ENCODE measurements at regions not wholly inside any gene's neighbourhood (a gene's known extent, or its start where the extent isn't known, plus 50 kb on each side); places are given as distances from the start of the nearest gene placed in this dataset.

DNA sequence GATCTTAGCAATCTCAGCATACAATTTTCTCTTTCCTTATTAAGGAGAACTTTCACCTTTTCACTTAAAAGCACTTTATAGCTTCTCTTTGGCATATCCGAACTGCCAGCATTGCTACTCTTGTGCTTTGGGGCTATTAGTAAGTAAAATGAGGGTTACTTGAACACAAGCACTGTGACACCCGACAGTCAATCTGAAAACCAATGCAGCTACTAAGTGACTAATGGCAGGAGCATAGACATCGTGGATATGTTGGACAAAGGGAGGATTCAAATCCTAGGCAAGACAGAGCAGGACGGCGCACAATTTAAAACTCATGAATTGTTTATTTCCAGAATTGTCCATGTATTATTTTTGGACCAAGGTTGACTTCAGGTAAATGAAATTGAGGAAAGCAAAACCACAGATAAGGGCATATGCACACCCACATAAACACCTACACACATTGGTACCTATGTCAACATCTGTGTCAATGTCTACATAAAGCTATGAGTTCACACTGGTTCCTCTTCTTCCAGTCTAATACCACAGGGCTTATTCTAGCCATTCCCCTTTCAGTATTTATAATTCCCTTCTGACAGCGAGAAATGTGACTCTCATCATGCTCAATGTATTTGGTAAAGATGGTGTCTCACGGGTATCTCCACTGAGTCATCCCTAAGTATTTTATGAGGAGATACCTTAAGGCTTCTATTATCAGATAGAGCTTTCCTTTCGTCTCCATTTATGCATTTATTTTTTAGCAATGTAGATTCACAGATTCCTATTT, 75.3 kb upstream of the RALGPS2 start:
- no peaks in the 10 kb centered on the region for H3K27me3 ChIP-seq (ENCODE audit: insufficient read depth, low read length)
- H3K4me1 ChIP-seq (ENCODE audit: control insufficient read depth in 1 of 2, insufficient read depth in 2 of 2, low read length in 2 of 2): peaks cover 0 to 14% of the 10 kb centered on the region in 2 experiments; a peak in 2 of 4 replicates
- no TSS peak for BruUV-seq (replicated peaks)
- no peak for DNase-seq (ENCODE audit: low read depth, low spot score)
- RAD21 ChIA-PET (ENCODE audit: low non-redundant PET in 1 of 2, low total read pairs in 2 of 2, uncharacterized antibody in 2 of 2, unreplicated experiment in 2 of 2): no interaction called here
- no peak overlapping the region for H3K27ac ChIP-seq (ENCODE audit: low read depth, low read length)
- POLR2A ChIA-PET: no interaction called here
- CTCF ChIA-PET: no interaction called here
- no peaks in the 10 kb centered on the region for H3K79me2 ChIP-seq (ENCODE audit: insufficient read depth, low read length)
- no peaks in the 10 kb centered on the region for H4K20me1 ChIP-seq (ENCODE audit: insufficient read depth)
- no peaks in the 10 kb centered on the region for H3K9me2 ChIP-seq (ENCODE audit: insufficient read depth)
- H3K9me3 ChIP-seq (ENCODE audit: control insufficient read depth in 1 of 2, insufficient read depth in 1 of 2, low read depth in 1 of 2, low read length in 2 of 2): no peaks in the 10 kb centered on the region
- no peak for TF ChIP-seq SIN3A (IDR thresholded peaks at IDR 0.05; ENCODE audit: low read depth)
- no peak for TF ChIP-seq ELF1 (IDR thresholded peaks at IDR 0.05; ENCODE audit: borderline replicate concordance, low read depth)
- no peak for TF ChIP-seq REST (IDR thresholded peaks at IDR 0.05; ENCODE audit: low read depth)
- TF ChIP-seq CEBPB (IDR thresholded peaks at IDR 0.05; ENCODE audit: low read depth): no peak
- TF ChIP-seq JUND (IDR thresholded peaks at IDR 0.05): no peak
- TF ChIP-seq EZH2 (IDR thresholded peaks at IDR 0.05): no peak
- no peak for TF ChIP-seq EZH2phosphoT487 (IDR thresholded peaks at IDR 0.05; ENCODE audit: borderline replicate concordance)
- TF ChIP-seq, protein P1, sequence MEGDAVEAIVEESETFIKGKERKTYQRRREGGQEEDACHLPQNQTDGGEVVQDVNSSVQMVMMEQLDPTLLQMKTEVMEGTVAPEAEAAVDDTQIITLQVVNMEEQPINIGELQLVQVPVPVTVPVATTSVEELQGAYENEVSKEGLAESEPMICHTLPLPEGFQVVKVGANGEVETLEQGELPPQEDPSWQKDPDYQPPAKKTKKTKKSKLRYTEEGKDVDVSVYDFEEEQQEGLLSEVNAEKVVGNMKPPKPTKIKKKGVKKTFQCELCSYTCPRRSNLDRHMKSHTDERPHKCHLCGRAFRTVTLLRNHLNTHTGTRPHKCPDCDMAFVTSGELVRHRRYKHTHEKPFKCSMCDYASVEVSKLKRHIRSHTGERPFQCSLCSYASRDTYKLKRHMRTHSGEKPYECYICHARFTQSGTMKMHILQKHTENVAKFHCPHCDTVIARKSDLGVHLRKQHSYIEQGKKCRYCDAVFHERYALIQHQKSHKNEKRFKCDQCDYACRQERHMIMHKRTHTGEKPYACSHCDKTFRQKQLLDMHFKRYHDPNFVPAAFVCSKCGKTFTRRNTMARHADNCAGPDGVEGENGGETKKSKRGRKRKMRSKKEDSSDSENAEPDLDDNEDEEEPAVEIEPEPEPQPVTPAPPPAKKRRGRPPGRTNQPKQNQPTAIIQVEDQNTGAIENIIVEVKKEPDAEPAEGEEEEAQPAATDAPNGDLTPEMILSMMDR (IDR thresholded peaks at IDR 0.05 in 2 of 3, conservative IDR thresholded peaks at IDR 0.05 in 1 of 3; ENCODE audit: borderline replicate concordance in 1 of 3, insufficient read depth in 1 of 3, low read depth in 2 of 3, low read length in 2 of 3): no peak
- TF ChIP-seq FOSL1 (IDR thresholded peaks at IDR 0.05; ENCODE audit: low read depth): no peak
- no peak for TF ChIP-seq POLR2A (IDR thresholded peaks at IDR 0.05; ENCODE audit: borderline replicate concordance, extremely low read depth, insufficient read depth, insufficient read length)
- TF ChIP-seq EGR1 (IDR thresholded peaks at IDR 0.05; ENCODE audit: low read depth): no peak
- TF ChIP-seq YY1 (IDR thresholded peaks at IDR 0.05; ENCODE audit: extremely low read depth, insufficient replicate concordance, low read depth, low read length): no peak
- no peak for TF ChIP-seq ZBTB33 (IDR thresholded peaks at IDR 0.05; ENCODE audit: extremely low read depth, insufficient replicate concordance, low read length)
- no peak for TF ChIP-seq MAX (IDR thresholded peaks at IDR 0.05)
- no peak for TF ChIP-seq RAD21 (IDR thresholded peaks at IDR 0.05; ENCODE audit: low read depth)
- TF ChIP-seq SRF (IDR thresholded peaks at IDR 0.05; ENCODE audit: low read depth): no peak
- TF ChIP-seq ZNF274 (IDR thresholded peaks at IDR 0.05; ENCODE audit: low read depth, low read length): no peak
- TF ChIP-seq SP1 (IDR thresholded peaks at IDR 0.05; ENCODE audit: low read depth): no peak
- no peak for TF ChIP-seq POLR2AphosphoS5 (IDR thresholded peaks at IDR 0.05; ENCODE audit: low read depth, low read length)
- no peak for TF ChIP-seq ZFX (IDR thresholded peaks at IDR 0.05)
- H3K4me3 ChIP-seq (replicated peaks in 1 of 2; ENCODE audit: low read depth in 1 of 2, low read length in 2 of 2): no peak overlapping the region
- no peak overlapping the region for H3K9ac ChIP-seq (ENCODE audit: low read length)
- intact Hi-C loops (cut with micrococcal nuclease): no loop called here
- H3K4me2 ChIP-seq (ENCODE audit: low read length): no peak overlapping the region
- no peak for ATAC-seq
- H2AFZ ChIP-seq (ENCODE audit: low read depth, low read length, poor library complexity, severe bottlenecking): no peak overlapping the region
- H3K36me3 ChIP-seq (ENCODE audit: control insufficient read depth in 1 of 2, insufficient read depth in 2 of 2, low read length in 2 of 2): no peaks in the 10 kb centered on the region
